ENCODE measurements at regions not wholly inside any gene's neighbourhood (a gene's known extent, or its start where the extent isn't known, plus 50 kb on each side); places are given as distances from the start of the nearest gene placed in this dataset.
A peak's percentile ranks its signal among the peaks of the same experiment; 100 is the strongest.

DNA sequence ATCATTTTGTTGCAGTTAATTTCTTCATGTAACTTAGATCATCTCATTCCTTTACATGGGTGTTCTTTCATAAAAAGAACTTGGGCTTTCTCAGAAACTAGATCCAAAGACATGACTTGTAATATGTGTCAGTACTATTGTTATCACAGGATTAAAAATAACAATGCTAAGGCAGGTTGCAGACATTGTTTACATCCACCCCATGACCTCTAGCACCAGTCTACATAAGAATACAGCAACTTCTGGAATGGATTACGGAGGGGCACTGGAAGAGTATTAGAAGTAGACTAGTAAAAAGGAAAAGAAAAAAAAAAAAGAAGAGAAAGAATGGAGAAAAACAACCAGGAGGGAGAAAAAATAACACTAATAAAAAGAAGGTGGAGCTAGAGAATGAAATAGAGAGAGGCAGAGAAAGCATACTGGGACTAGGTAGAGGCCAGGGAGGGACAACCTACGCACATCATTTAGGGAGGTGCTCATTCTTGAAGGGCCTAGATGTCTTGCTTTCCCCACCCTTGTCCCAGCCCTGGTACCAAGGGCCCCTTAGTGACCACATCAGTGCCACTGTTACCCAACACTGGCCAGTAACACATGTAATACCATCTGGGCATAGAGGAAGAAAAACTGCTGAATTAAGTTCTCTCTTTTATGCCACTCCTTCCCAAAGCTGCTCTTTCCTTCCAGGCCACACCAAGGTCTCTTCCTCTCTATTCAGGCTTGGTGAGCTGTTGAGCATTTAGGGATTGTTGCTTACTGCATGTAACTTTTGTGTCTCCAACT is 70.6 kb upstream of the KLF7 start:
- no peak overlapping the region for H3K4me3 ChIP-seq (ENCODE audit: low read length)
- DNase-seq (ENCODE audit: low read depth): no peak
- TF ChIP-seq CTCF (conservative IDR thresholded peaks at IDR 0.05; ENCODE audit: low read length): no peak

DNA sequence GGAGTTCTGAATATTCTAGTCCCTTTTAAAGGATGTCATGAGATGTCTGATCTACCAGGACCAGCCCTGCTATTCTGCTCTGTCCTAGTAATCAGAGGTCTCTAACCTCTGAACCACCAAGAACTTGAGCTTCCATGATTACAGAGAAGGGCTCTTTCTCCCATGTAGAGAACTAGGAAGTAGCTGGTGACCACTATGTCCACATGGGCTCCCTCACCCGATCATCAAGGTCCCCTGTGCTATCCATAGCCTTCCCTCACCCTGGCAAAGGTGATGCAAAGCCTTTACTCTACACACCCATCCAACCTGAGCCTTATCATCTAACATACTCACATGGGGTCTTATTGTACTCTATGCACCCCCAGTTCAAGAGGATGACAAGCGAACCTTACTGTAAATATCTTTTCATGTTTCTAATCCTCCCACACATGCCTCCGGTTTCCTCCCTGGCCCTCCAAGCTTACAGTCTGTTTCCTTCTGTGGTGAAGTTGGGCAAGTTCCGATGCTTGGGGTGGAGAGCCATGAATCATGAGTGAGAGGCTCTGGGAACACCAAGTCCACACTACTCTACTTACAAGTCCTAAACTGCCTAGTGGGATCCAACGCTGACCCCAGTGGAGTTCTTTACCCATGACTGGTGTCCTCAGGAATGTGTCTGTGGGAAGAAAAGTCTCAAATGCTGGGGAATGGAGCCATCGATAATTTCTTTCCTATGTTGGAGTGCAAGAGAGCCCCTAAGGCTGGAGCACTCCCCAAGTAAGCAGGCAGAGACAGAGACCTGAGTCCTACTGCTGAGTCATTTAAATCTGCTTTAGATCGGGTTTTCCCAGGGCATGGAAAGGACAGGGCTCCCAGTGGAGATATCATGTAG is 73.3 kb upstream of the KLF7 start:
- TF ChIP-seq CTCF (conservative IDR thresholded peaks at IDR 0.05; ENCODE audit: low read length): no peak
- DNase-seq (ENCODE audit: low read depth): peak; percentile 100
- H3K4me3 ChIP-seq (ENCODE audit: low read length): 0 out of 2 replicates have a peak overlapping the region, but pooled peaks have one; percentile 4

GRCh38 chr2:207239754-207240494 is 74.2 kb upstream of the KLF7 start:
- TF ChIP-seq CTCF (conservative IDR thresholded peaks at IDR 0.05; ENCODE audit: low read length): no peak
- no peak overlapping the region for H3K4me3 ChIP-seq (ENCODE audit: low read length)
- DNase-seq (ENCODE audit: low read depth): peak; percentile 79

GRCh38 chr2:207240649-207241048 is 74.9 kb upstream of the KLF7 start:
- no peak for TF ChIP-seq CTCF (conservative IDR thresholded peaks at IDR 0.05; ENCODE audit: low read length)
- DNase-seq (ENCODE audit: low read depth): no peak
- H3K4me3 ChIP-seq (ENCODE audit: low read length): no peak overlapping the region

DNA sequence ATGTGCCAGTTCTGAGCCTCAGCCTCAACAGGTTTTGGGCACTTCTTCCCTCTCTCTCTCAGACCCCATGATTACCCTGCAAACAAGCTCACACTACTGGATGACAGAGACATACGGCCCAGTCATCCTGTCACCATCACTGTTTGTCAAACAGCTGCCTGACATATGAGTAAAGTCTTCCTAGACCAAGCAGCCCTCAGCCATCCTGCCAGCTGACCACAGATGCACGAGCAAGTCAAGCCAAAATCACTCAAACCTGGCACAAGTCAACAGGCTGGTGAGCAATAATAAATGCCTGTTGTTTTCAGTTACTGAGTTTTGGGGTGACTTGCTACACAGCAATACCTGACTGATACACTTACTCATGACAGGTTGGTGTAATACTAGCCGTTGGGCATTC is 75.5 kb upstream of the KLF7 start:
- DNase-seq (ENCODE audit: low read depth): peak; percentile 51
- no peak overlapping the region for H3K4me3 ChIP-seq (ENCODE audit: low read length)
- TF ChIP-seq CTCF (conservative IDR thresholded peaks at IDR 0.05; ENCODE audit: low read length): no peak

- no peak overlapping the region for H3K4me3 ChIP-seq (ENCODE audit: low read length)
- no peak for TF ChIP-seq CTCF (conservative IDR thresholded peaks at IDR 0.05; ENCODE audit: low read length)
Observed at GRCh38 chr2:207243601-207244000, 77.9 kb upstream of the KLF7 start.

More at GRCh38 chr2:207243601-207244000, 77.9 kb upstream of the KLF7 start:
- DNase-seq (ENCODE audit: low read depth): peak; percentile 53
